ENCODE measurements at regions not wholly inside any gene's neighbourhood (a gene's known extent, or its start where the extent isn't known, plus 50 kb on each side); places are given as distances from the start of the nearest gene placed in this dataset.
"Not testable (repeated sequence)": the region's sequence is repeated elsewhere in the genome, so short reads cannot be mapped to it uniquely, and the experiment has no call there.

DNA sequence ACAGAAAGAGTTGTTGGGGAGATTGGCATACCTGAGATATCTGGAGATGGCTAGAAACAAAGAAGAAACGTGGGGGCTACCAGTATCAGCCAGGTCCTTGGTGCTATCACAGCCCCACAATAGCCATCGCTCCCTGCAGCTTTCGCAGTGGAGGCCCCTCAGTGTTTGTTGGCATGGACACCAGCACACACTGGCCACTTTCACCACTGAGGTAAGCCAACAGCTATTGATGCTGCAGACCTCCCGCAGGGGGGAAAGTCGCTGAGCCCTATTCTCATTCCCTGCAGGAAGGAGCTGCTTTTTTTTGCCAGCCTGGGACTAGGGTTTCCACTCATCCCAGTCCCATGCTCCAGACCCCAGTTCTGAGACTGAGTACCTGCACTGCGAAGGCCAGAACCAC, 879.2 kb upstream of the IGFBP7 start:
- no peak for DNase-seq

DNA sequence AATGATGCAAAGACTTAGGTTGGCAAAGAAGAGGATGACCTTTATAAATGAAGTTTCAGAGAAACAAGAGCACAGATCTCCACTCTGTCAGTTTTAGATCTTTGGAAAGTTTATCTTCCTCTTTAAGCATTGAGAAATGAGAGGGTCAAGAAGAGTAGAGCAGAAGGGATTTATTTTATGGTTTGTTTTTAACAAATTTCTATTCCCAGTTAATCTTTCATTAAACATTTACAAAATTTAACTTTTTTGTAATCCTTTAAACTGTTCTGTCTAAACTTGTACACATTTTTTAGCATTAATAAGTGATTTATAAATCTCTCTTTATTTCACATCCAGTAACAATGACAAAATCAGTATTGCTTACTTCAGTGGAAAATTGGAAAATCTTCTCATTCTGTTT, 875.0 kb upstream of the IGFBP7 start:
- DNase-seq: no peak

DNA sequence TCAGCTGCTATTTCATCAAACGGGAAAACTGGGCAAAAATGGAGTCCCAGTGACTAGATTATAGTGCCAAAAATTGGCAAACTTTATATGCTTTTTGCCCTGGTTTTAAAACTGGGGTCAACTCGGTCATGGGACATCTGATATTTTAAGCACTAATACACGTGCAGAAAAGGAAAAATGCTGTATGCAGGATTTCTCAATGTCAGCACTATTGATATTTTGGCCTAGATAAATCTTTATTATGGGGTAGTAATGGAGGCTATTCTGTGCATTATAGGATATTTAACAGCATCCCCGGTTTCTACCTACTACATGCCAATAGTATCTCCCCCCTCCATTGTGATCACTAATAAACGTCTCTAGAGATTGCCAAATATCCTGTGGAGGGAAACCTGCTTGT, 870.9 kb upstream of the IGFBP7 start:
- DNase-seq: no peak

- DNase-seq: no peak
Observed at GRCh38 chr4:57974821-57975220, 864.6 kb upstream of the IGFBP7 start.

GRCh38 chr4:57973819-57974218, 863.6 kb upstream of the IGFBP7 start:
- DNase-seq: no peak

- DNase-seq: no peak
Observed at GRCh38 chr4:57971261-57971660, 861.1 kb upstream of the IGFBP7 start.

GRCh38 chr4:57966987-57967760, 857.0 kb upstream of the IGFBP7 start:
- no peak for DNase-seq

- DNase-seq: not testable (repeated sequence)
Observed at GRCh38 chr4:57965431-57965830, 855.2 kb upstream of the IGFBP7 start.

DNA sequence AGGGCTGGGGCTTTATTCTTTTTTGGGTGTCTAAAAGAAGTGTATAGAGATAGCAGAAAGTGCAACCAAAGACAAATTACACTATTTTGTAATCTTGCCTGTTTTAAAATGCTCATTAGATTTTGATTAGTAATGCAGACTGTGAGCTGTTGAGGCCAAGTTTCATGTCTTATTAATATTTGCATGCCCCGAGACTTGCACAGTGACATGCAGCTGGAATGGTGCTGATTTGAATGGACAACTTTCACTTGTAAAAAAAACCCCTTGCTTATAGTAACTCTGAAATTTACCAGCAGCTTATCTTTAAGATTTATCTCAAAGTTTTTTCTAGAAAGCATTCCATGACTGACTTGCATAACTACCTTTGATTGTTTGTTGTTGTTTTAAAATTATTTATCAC, 835.1 kb upstream of the IGFBP7 start:
- DNase-seq: no peak

DNA sequence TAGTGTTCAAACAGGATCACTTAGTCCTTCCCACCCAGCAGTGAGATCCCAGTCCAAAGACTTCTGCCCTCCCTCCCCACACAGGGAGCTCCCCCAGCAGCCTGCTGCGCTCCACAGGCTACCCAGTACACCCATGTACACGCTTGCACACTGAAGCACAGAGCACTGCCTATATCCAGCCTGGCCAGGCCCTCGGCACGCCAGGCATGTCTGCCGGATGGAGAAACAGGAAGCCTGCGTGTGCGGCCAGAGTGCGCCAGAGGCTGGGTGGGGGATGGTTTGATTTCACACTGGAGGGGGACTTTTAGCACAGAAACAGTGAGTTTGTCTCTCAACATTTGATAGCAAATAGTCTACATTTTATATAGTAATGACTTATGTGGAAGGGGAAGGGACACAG, 833.5 kb upstream of the IGFBP7 start:
- DNase-seq: no peak

GRCh38 chr4:57937326-57937725, 827.1 kb upstream of the IGFBP7 start:
- DNase-seq: not testable (repeated sequence)

- no peak for DNase-seq
Observed at GRCh38 chr4:57926311-57926710, 816.1 kb upstream of the IGFBP7 start.

DNA sequence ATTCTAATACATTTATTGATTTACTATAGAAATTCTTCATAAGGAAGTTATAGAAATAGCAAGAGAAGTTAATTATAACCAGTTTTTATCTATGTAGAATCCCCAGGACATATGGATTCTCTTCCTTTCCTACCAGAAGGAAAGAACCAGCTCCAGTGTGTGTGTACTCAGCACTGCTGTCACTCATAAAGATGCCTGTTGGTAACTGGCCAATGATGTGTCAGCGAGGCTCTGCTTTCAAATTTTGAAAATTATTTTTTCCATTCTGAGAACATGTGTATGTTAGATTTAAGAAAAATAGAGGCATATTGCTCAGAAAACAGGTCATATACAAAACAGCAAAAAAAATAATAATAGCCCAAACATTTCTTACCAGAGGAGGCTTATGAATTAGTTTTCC, 814.8 kb upstream of the IGFBP7 start:
- no peak for DNase-seq

DNA sequence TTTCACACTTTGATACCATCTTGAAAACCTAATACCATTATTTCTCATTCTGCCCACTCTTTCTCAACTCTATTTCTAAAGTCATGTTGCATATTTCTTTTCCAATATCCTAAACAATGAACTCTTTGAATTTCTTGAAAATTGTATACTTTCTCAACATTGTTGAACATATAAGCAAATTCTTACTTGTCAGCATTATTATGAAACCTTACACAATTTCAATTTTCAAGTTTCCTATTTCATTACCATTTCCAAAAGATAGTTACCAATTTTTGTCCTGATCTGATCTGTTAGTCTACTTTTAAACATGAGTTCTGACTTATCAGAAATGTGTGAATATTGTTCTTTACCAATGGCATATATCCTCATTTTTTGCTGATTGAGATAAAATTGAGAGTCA, 806.3 kb upstream of the IGFBP7 start:
- DNase-seq: no peak

- DNase-seq: no peak
Observed at GRCh38 chr4:57911203-57911602, 801.0 kb upstream of the IGFBP7 start.

GRCh38 chr4:57910151-57910550, 800.0 kb upstream of the IGFBP7 start:
- DNase-seq: no peak

GRCh38 chr4:57905965-57906364, 795.8 kb upstream of the IGFBP7 start:
- no peak for DNase-seq

GRCh38 chr4:57877047-57877458, 766.9 kb upstream of the IGFBP7 start:
- no peak for DNase-seq

- no peak for DNase-seq
Observed at GRCh38 chr4:57875829-57876392, 765.7 kb upstream of the IGFBP7 start.

DNA sequence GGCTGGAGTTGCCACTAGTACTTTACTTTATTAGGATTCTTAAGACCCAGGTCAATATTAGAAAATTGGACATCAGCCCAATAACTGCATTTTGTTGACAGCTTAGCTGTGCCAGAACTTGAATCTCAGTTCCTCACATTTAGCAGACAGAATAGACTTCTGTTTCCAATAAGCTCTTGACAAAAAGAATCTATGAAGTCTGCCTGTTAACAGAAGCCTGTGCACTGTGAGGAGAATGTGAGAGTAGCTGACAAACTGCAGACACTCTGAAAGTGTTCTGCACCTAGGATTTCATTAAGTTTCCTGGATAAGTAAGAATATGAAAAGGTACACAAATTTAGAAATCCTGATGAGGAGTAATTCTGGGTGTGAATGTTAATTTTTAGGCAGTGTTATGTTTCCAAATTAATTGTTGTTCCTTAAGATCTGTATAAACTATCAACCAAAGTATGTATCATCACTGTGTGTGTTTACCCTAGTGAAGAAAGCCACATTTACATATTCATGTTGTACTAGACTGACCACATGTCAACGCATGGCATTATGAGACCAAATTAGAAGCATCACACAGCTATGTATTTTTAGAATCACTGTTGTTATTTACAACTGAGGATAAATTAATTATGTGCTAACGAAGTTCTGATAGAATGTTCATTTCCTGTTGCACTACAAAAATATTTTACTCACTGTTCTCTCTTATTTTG, 756.4 kb upstream of the IGFBP7 start:
- no peak for DNase-seq

DNA sequence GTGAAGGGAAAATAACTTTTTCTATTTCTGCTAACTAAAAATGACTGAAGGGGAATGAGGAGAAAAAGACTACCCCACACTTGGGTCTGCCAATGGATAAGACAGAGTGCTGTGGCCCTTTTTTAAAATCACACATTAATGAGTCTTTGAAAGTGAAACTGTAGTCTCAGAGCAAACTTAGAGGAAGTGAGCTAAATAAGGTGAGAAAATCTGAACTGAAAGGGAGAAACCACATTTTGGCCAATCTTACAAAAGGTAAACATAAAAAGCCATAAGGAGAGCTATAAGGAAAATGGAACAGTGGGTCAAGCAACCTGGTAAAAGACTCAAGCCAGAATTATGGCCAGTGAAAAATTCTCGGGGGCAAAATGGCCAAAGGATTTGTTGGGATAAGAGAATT, 755.1 kb upstream of the IGFBP7 start:
- no peak for DNase-seq

DNA sequence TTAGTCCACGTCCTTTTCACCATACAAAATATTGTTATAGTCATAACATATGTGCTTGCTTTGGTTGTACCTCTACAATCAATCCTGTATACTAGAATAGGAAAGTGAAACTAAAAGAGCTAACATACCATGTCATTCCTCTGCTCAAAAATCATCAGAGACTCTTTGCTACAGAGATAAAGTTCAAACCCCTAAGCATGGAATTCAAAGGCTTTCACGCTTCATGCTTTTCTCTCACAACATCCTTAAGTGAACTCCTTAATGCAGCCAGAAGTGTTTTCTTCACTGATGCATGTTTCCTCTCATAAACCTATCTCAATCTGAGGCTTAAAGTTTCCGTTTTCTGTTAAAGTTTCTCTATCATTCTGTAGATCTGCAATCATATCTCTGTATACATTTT, 744.6 kb upstream of the IGFBP7 start:
- DNase-seq: no peak

- no peak for DNase-seq
Observed at GRCh38 chr4:57850141-57850540, 740.0 kb upstream of the IGFBP7 start.

GRCh38 chr4:57832083-57832482, 721.9 kb upstream of the IGFBP7 start:
- no peak for DNase-seq

Data from midbrain (tissue), 1 donor.